NCI-H345 (cell line): ENCODE measurements at regions not wholly inside any gene's neighbourhood (a gene's known extent, or its start where the extent isn't known, plus 50 kb on each side); places are given as distances from the start of the nearest gene placed in this dataset.
"Not testable (repeated sequence)": the region's sequence is repeated elsewhere in the genome, so short reads cannot be mapped to it uniquely, and the experiment has no call there.

Experiments
- DNase-seq: peaks from one replicate; lab custom pipeline; 2025; lab: John Stamatoyannopoulos, UW

GRCh38 chr11:14573539-14574057, 53.4 kb upstream of the PSMA1 start:
- not testable (repeated sequence) for DNase-seq

GRCh38 chr11:14577292-14577691, 57.1 kb upstream of the PSMA1 start:
- DNase-seq: no peak

DNA sequence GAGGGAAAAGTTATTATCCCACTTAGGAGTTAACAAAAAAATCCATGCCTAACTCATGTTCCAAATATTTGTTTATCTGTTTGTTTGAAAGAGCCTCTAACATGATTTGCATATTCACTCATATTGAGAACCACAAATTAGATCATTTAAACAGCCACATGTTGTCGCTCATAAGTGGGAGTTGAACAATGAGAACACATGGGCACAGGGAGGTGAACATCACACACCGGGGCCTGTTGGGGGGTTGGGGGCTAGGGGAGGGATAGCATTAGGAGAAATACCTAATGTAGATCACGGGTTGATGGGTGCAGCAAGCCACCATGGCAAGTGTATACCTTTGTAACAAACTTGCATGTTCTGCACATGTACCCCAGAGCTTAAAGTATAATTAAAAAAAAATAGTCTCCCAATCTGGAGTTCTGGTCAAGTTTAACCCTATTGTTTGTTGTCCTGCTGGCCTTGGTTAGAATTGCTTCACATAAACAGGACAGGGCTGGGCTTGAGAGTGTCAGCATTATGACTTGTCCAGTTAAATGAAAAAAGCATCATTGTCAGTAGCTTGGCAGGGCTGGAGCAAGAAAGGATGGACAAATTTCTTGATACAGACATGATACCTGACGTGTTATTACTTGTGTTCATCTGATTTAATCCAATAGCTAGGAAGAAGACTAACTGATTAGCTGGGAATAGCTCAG, 57.8 kb upstream of the PSMA1 start:
- DNase-seq: no peak

GRCh38 chr11:14578541-14578956, 58.4 kb upstream of the PSMA1 start:
- DNase-seq: peak; percentile 24

DNA sequence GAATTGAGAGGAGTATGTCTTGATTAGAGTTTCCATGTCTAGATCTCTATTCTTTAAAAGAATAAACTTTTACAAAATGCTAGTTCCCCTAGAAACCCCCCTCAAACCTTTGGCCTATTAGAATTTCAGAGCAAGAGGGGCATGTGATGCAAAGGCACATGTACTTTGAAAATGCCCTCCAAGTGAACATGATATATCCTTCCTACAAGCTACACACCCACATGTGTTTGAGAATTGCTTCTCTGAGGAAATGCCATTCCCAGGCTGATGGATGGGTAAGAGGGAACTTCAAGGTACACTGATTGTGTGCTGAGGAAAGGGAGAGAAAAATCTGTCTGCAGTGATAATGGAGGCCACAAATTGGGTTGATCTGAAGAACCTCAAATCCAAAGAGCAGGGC, 59.5 kb upstream of the PSMA1 start:
- DNase-seq: no peak

GRCh38 chr11:14582793-14583192, 60.8 kb upstream of the PDE3B start:
- no peak for DNase-seq

DNA sequence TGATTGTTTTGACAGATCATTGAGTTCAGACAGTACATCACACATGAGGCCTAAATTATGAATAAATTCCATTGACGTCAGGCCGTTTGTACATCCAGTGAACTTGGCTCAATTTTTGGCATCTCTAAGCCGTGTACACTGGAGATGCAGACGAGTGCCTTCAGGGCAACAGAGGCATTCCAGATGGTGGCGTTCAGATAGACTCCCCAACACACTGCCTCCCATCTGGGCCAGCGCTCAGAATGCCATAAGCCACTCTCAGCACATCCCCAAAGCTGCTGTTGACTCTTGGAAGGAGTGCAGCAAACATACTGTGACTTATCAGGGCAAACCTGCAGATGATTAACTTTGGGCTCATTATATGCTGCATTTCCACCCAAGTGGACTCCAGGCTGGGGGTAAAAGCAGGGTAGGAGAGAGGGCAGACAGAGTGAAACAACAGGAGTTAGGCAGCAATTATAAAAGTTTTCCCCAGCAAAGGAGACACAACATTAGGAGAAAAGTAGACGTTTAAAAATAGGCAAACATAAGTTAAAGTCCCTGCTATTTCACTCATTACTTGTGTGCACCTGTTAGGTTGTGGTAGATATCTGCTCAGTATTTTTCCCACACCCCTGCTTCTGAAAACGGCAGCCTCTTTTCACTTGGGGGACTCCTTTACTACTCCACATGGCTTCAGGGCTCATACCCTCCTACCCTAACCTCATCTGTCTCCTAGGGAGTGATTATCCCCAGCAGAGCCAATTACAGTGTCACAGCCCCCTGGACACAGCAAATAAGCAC, 60.2 kb upstream of the PDE3B start:
- no peak for DNase-seq

- no peak for DNase-seq
Measured at GRCh38 chr11:14584035-14584363, 59.6 kb upstream of the PDE3B start.

DNA sequence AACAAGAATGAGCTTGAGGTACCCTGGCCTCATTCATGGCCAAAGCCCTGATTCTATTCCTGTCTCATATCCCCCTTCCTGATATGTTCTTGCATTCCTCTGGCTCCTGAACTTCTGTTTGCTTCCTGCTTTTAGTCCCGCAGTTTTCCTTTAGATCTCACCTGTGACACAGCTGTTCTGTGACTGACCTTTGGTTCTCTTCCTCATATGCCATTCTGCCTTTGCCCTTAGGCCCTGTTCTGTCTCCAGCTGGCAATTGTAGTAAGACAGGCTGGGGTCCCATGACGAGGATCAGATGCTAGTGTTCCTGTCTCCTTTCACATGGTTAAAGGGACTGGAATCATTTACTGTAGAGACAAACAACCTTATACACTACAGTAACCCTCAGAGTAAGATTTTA, 59.0 kb upstream of the PDE3B start:
- DNase-seq: no peak

DNA sequence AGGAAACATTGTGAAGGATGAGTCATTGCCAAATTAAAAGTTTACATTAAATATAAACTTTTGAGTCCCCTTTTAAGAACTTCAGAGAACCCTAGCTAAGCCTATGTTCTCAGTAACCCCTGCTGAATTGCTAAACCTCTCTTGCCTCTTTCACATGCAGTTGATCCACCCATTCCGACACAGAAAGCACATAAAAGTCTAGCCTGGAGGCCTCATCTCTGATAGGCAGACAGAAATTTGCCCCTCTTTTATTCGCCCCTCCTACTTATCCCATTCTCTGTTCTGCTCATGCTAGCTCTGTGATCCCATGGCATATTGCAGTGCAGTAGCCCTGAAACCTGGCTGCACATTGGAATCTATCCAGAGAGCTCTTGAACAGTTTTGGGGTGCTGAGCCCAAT, 58.2 kb upstream of the PDE3B start:
- DNase-seq: no peak

- no peak for DNase-seq
Measured at GRCh38 chr11:14587258-14587657, 56.3 kb upstream of the PDE3B start.

DNA sequence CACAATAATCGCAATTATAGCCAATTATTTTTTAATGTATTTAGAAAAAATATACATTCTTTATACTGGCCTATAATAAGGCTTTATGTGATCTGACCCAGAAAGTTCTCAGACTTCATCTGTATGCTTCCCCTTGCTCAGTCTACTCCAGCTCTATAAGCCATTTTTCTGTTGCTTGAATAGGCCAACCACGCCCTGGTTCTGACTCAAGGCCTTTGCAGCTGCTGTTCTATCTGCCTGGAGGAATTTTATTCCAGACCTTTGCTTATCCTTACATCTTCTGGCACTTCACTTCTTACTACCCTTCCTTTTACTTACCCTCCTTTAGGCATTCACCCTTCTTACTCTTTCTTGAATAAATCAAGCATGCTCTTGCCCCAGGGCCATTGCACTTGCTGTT, 54.9 kb upstream of the PDE3B start:
- no peak for DNase-seq

- DNase-seq: no peak
Measured at GRCh38 chr11:14589421-14589820, 54.2 kb upstream of the PDE3B start.

GRCh38 chr11:14591046-14591445, 52.6 kb upstream of the PDE3B start:
- not testable (repeated sequence) for DNase-seq

DNA sequence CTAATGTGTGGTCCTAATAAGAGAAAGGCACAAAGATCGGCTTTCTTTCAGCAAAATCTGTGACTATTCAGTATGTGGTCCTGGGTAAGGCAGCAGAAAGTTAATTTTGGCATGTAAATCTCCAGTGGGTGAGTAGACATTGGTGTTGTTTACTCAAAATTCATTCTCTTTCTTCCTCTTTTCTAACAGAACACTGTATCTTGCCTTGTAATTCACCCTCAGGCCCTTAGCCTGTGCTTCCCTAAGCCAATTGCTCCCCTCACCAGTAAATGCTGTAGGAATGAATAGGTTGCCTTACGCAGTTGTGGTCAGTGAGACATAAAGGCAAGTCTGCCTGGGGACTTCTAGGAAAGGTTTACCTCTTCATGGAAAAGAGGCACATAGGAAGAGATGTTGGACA, 49.9 kb upstream of the PDE3B start:
- no peak for DNase-seq
